K562 (cell line): ENCODE measurements at regions not wholly inside any gene's neighbourhood (a gene's known extent, or its start where the extent isn't known, plus 50 kb on each side); places are given as distances from the start of the nearest gene placed in this dataset.

Experiments used
- ATAC-seq: fragments of 200-7000 bp; cut with Tn5 transposase; 3 replicates; pipeline ENCODE4 v1.9.1; 2020; ENCODE audit warnings: moderate library complexity
- BruUV-seq: library from RNA; stranded (reverse); fragments of 400-500 nt; replicated peaks from 2 replicates; lab custom pipeline; 2021; lab: Mats Ljungman, UMichigan
- CTCF ChIA-PET: fragments of 300-600 bp; formaldehyde crosslinking; extraction: SDS; loops from one replicate; lab custom pipeline; 2021; ENCODE audit warnings: low intra/inter-chr PET ratio; lab: Yijun Ruan, JAX
- POLR2A ChIA-PET: fragments of 300-600, 350-650 bp; sonication (Branson Sonifier 250); formaldehyde crosslinking; extraction: SDS; loops from one replicate; lab custom pipeline; 2021; ENCODE audit warnings: antibody characterized with exemption, inconsistent platforms; lab: Yijun Ruan, JAX
- DNase-seq, 4 experiments: peaks; one replicate each; pipeline versions ENCODE4 v3.0.0 to v3.0.0-alpha.2; 2011 to 2018; ENCODE audit warnings: low spot score in 3 of 4, mixed read lengths in 3 of 4; ENCODE audit errors: extremely low read depth in 1 of 4
- FAIRE-seq: peaks from 2 replicates; lab custom pipeline; 2011; peaks lifted over from hg19 to GRCh38; lab: Jason Lieb, UNC
- H2AFZ ChIP-seq: 2 replicates; pipeline ENCODE4 v1.6.0; 2011; ENCODE audit warnings: low read depth, low read length, control low read depth, inconsistent platforms
- H3K27ac ChIP-seq: fragments of 200-600 bp; 3 replicates; pipeline ENCODE4 v1.8.0; 2011; ENCODE audit warnings: low read depth, mild to moderate bottlenecking, control low read depth, inconsistent platforms, low read length, moderate library complexity, mixed read lengths; ENCODE audit errors: extremely low read depth
- H3K27me3 ChIP-seq, 2 experiments: fragments of 300-600 bp in 1 of 2; 2 replicates in 1 of 2; 3 replicates in 1 of 2; pipeline versions ENCODE4 v1.6.0 to v1.8.0; 2011; ENCODE audit warnings: inconsistent platforms in 2 of 2, low read length in 2 of 2, mild to moderate bottlenecking in 1 of 2, mixed read lengths in 1 of 2, moderate library complexity in 1 of 2; ENCODE audit not compliant: control insufficient read depth in 2 of 2, insufficient read depth in 2 of 2
- H3K36me3 ChIP-seq: fragments of 300-600 bp; 3 replicates; pipeline ENCODE4 v1.8.0; 2011; ENCODE audit warnings: mild to moderate bottlenecking, low read length, inconsistent platforms; ENCODE audit not compliant: control insufficient read depth, insufficient read depth
- H3K4me1 ChIP-seq, 2 experiments: fragments of 200-600 bp in 1 of 2; replicated peaks in 1 of 2; 2 replicates in 1 of 2; 3 replicates in 1 of 2; pipeline versions ENCODE4 v1.5.1 to v1.8.0; 2011; ENCODE audit warnings: inconsistent platforms in 2 of 2, low read length in 2 of 2, mild to moderate bottlenecking in 1 of 2, mixed read lengths in 1 of 2, moderate library complexity in 1 of 2; ENCODE audit not compliant: control insufficient read depth in 2 of 2, insufficient read depth in 2 of 2
- H3K4me2 ChIP-seq: 2 replicates; pipeline ENCODE4 v1.6.1; 2011; ENCODE audit warnings: low read length, control low read depth, inconsistent platforms, mixed read lengths; ENCODE audit not compliant: insufficient read depth
- H3K4me3 ChIP-seq: fragments of 200-600 bp; sonication (generic), shearing (Covaris generic); 2 replicates; pipeline ENCODE4 v1.5.1; 2016; ENCODE audit warnings: control low read depth, inconsistent platforms
- H3K79me2 ChIP-seq: fragments of 200-600 bp; 3 replicates; pipeline ENCODE4 v1.8.0; 2011; ENCODE audit warnings: low read length, inconsistent platforms; ENCODE audit not compliant: control insufficient read depth, insufficient read depth
- H3K9ac ChIP-seq, 2 experiments: 2 replicates each; pipeline versions ENCODE4 v1.6.0 to v1.6.1; 2011; ENCODE audit warnings: low read depth in 2 of 2, low read length in 2 of 2, control low read depth in 1 of 2, inconsistent platforms in 1 of 2, mild to moderate bottlenecking in 1 of 2, mixed read lengths in 1 of 2; ENCODE audit not compliant: insufficient read depth in 1 of 2
- H3K9me1 ChIP-seq: one replicate; pipeline ENCODE4 v1.6.0; 2011; ENCODE audit warnings: inconsistent platforms, mild to moderate bottlenecking, low read length, moderate library complexity; ENCODE audit not compliant: control insufficient read depth, insufficient read depth
- H3K9me3 ChIP-seq: replicated peaks from 2 replicates; pipeline ENCODE4 v1.5.1; 2011; ENCODE audit warnings: low read depth, low read length, inconsistent platforms; ENCODE audit not compliant: control insufficient read depth, insufficient read depth
- H4K20me1 ChIP-seq: replicated peaks from 2 replicates; pipeline ENCODE4 v1.6.1; 2011; ENCODE audit warnings: low read length, inconsistent platforms, mixed read lengths; ENCODE audit not compliant: control insufficient read depth, insufficient read depth
- ARID3A ChIP-seq: IDR thresholded peaks from 2 replicates; pipeline ENCODE4 v1.6.1; 2012; ENCODE audit warnings: low read depth, low read length, improper control_type of control experiment, borderline replicate concordance
- HINFP ChIP-seq: fragments of 450-650 bp; conservative IDR thresholded peaks from 2 replicates; pipeline ENCODE4 v1.6.1; 2016; ENCODE audit warnings: missing genetic modification characterization, low read depth, mild to moderate bottlenecking, control low read depth, missing compliant biosample characterization
- MAFG ChIP-seq: fragments of 450-650 bp; conservative IDR thresholded peaks from 2 replicates; pipeline ENCODE4 v1.6.1; 2016; ENCODE audit warnings: missing genetic modification characterization, missing compliant biosample characterization
- PML ChIP-seq: IDR thresholded peaks from 2 replicates; pipeline ENCODE4 v1.6.1; 2012; ENCODE audit warnings: low read length, inconsistent platforms
- POLR3G ChIP-seq: IDR thresholded peaks from 2 replicates; pipeline ENCODE4 v1.6.1; 2011; ENCODE audit not compliant: insufficient read length, insufficient replicate concordance; ENCODE audit errors: extremely low read depth
- RBM17 ChIP-seq: fragments of 200-400 bp; formaldehyde crosslinking; IDR thresholded peaks from 2 replicates; pipeline ENCODE4 v1.6.1; 2017; ENCODE audit warnings: low read depth, mild to moderate bottlenecking, low read length, borderline replicate concordance
- RBM34 ChIP-seq: fragments of 200-400 bp; formaldehyde crosslinking; IDR thresholded peaks from 2 replicates; pipeline ENCODE4 v1.6.1; 2018; ENCODE audit warnings: low read length, borderline replicate concordance; ENCODE audit not compliant: insufficient read depth
- SUPT5H ChIP-seq: fragments of 450-650 bp; IDR thresholded peaks from 2 replicates; pipeline ENCODE4 v1.6.1; 2016
- TAF1 ChIP-seq: IDR thresholded peaks from 2 replicates; pipeline ENCODE4 v1.6.1; 2011; ENCODE audit warnings: mild to moderate bottlenecking, low read length, moderate library complexity; ENCODE audit not compliant: insufficient read depth, control insufficient read depth, severe bottlenecking; ENCODE audit errors: extremely low read depth
- TEAD1 ChIP-seq, 2 experiments: fragments of 450-650 bp in 1 of 2; sonication (generic) in 1 of 2; formaldehyde crosslinking; IDR thresholded peaks; 2 replicates each; pipeline versions ENCODE4 v1.4.0 to v1.8.0; 2020 to 2022; ENCODE audit warnings: mild to moderate bottlenecking in 2 of 2, missing genetic modification reagents in 1 of 2
- XRCC5 ChIP-seq: fragments of 200-400 bp; formaldehyde crosslinking; IDR thresholded peaks from 2 replicates; pipeline ENCODE4 v1.6.1; 2017; ENCODE audit warnings: low read depth, mild to moderate bottlenecking, low read length
- ZNF133 ChIP-seq: fragments of 250-450 bp; sonication (Bioruptor Pico); IDR thresholded peaks from 2 replicates; pipeline ENCODE4 v1.4.0; 2020; ENCODE audit warnings: mild to moderate bottlenecking
- ZNF445 ChIP-seq: fragments of 250-450 bp; sonication (Bioruptor Pico); IDR thresholded peaks from 2 replicates; pipeline ENCODE4 v1.4.0; 2020; ENCODE audit warnings: low read depth, mild to moderate bottlenecking, moderate library complexity
- WGBS: fragments of 100-300 bp; shearing (Covaris generic); methylation state at CpG from one replicate; pipeline ENCODE4 v1.1.6; 2016; ENCODE audit warnings: low coverage, mixed read lengths; ENCODE audit not compliant: insufficient coverage; ENCODE audit errors: missing lambda C conversion rate; 5-methylcytosine and 5-hydroxymethylcytosine counted together
- in situ Hi-C: fragments of 300-500 bp; cut with MboI; formaldehyde crosslinking; loops from 4 replicates; pipeline ENCODE4 v1.15.0; 2018; ENCODE audit warnings: inconsistent platforms, mixed read lengths
- intact Hi-C: fragments of 100-400 bp; cut with micrococcal nuclease; formaldehyde crosslinking; loops from 2 replicates; pipeline ENCODE4 v1.14.2; 2022
- TF ChIP-seq, protein P1 (sequence below), 2 experiments: IDR thresholded peaks; 2 replicates each; pipeline ENCODE4 v1.6.1; 2012; ENCODE audit warnings: improper control_type of control experiment in 2 of 2, low read depth in 2 of 2, low read length in 2 of 2, borderline replicate concordance in 1 of 2
- TF ChIP-seq, protein P2 (sequence below): sonication (generic); formaldehyde crosslinking; IDR thresholded peaks from 2 replicates; pipeline ENCODE4 v1.8.0; 2022; ENCODE audit warnings: mild to moderate bottlenecking, low read depth, missing genetic modification reagents

GRCh38 chr18:67845035-67845434, 328.5 kb upstream of the DSEL start (continued):
- TF ChIP-seq ARID3A: no peak
- no peak for TF ChIP-seq PML
- no peak for TF ChIP-seq RBM17
- TF ChIP-seq, all 486 proteins: peak for 0

- no peaks in the 10 kb centered on the region for H3K36me3 ChIP-seq
- no peak for ATAC-seq
- BruUV-seq: no TSS peak
- POLR2A ChIA-PET: no interaction called here
- no peaks in the 10 kb centered on the region for H3K79me2 ChIP-seq
- no peaks in the 10 kb centered on the region for H3K9me1 ChIP-seq
- FAIRE-seq: no peak
- H3K4me3 ChIP-seq: no peak overlapping the region
- no peak overlapping the region for H2AFZ ChIP-seq
- no peak overlapping the region for H3K4me2 ChIP-seq
- in situ Hi-C loops (no loop called here), intact Hi-C loops (no loop called here)
- 0% methylated on average over 5 of the region's 5 CpGs for WGBS
- H3K9me3 ChIP-seq: no peaks in the 10 kb centered on the region
- H3K27ac ChIP-seq: no peak overlapping the region
- no peak for DNase-seq
- CTCF ChIA-PET: no interaction called here
- H3K27me3 ChIP-seq: no peaks in the 10 kb centered on the region
- H3K4me1 ChIP-seq: no peaks in the 10 kb centered on the region
- no peaks in the 10 kb centered on the region for H4K20me1 ChIP-seq
- H3K9ac ChIP-seq: no peak overlapping the region
- TF ChIP-seq MAFG (tag) (no peak), ZNF133 (CRISPR knock-in tag) (no peak), HINFP (no peak), XRCC5 (no peak), TEAD1 (CRISPR knock-in tag; IDR thresholded peaks at IDR 0.05) (no peak), TAF1 (no peak), RBM34 (no peak), POLR3G (no peak), SUPT5H (no peak), ZNF445 (CRISPR knock-in tag) (no peak)
- TF ChIP-seq, protein P1, sequence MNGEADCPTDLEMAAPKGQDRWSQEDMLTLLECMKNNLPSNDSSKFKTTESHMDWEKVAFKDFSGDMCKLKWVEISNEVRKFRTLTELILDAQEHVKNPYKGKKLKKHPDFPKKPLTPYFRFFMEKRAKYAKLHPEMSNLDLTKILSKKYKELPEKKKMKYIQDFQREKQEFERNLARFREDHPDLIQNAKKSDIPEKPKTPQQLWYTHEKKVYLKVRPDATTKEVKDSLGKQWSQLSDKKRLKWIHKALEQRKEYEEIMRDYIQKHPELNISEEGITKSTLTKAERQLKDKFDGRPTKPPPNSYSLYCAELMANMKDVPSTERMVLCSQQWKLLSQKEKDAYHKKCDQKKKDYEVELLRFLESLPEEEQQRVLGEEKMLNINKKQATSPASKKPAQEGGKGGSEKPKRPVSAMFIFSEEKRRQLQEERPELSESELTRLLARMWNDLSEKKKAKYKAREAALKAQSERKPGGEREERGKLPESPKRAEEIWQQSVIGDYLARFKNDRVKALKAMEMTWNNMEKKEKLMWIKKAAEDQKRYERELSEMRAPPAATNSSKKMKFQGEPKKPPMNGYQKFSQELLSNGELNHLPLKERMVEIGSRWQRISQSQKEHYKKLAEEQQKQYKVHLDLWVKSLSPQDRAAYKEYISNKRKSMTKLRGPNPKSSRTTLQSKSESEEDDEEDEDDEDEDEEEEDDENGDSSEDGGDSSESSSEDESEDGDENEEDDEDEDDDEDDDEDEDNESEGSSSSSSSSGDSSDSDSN (IDR thresholded peaks at IDR 0.05; ENCODE audit: borderline replicate concordance in 1 of 2, low read depth in 2 of 2, low read length in 2 of 2): no peak
- TF ChIP-seq, protein P2, sequence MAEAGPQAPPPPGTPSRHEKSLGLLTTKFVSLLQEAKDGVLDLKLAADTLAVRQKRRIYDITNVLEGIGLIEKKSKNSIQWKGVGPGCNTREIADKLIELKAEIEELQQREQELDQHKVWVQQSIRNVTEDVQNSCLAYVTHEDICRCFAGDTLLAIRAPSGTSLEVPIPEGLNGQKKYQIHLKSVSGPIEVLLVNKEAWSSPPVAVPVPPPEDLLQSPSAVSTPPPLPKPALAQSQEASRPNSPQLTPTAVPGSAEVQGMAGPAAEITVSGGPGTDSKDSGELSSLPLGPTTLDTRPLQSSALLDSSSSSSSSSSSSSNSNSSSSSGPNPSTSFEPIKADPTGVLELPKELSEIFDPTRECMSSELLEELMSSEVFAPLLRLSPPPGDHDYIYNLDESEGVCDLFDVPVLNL (CRISPR knock-in tag): no peak
Observed at GRCh38 chr18:67840379-67840778, 323.9 kb upstream of the DSEL start.
